MCF 10A (cell line): ENCODE measurements at regions not wholly inside any gene's neighbourhood (a gene's known extent, or its start where the extent isn't known, plus 50 kb on each side); places are given as distances from the start of the nearest gene placed in this dataset.
A peak's percentile ranks its signal among the peaks of the same experiment; 100 is the strongest.

ENCODE experiments used
- BruUV-seq: library from RNA; stranded (reverse); fragments of 400-500 nt; replicated peaks from 2 replicates; lab custom pipeline; 2021; lab: Mats Ljungman, UMichigan
- CTCF ChIA-PET: fragments of 300-600 bp; sonication (Branson Sonifier 250); formaldehyde crosslinking; extraction: SDS; loops from one replicate; lab custom pipeline; 2021; ENCODE audit warnings: antibody characterized with exemption, inconsistent platforms; lab: Yijun Ruan, JAX
- POLR2A ChIA-PET: fragments of 300-600, 350-650 bp; sonication (Branson Sonifier 250); formaldehyde crosslinking; extraction: SDS; loops from one replicate; lab custom pipeline; 2020; ENCODE audit warnings: antibody characterized with exemption, inconsistent platforms; lab: Yijun Ruan, JAX
- DNase-seq: peaks from one replicate; pipeline ENCODE4 v3.0.0-alpha.2; 2018; ENCODE audit not compliant: unreplicated experiment
- H3K27ac Mint-ChIP-seq: one replicate; pipeline ENCODE4 v1.8.0; 2022; ENCODE audit warnings: mild to moderate bottlenecking, low read depth, mixed read lengths; ENCODE audit not compliant: unreplicated experiment
- H3K27me3 Mint-ChIP-seq: one replicate; pipeline ENCODE4 v1.8.0; 2022; ENCODE audit warnings: mixed read lengths; ENCODE audit not compliant: insufficient read depth, unreplicated experiment
- H3K36me3 Mint-ChIP-seq: one replicate; pipeline ENCODE4 v1.8.0; 2022; ENCODE audit warnings: mild to moderate bottlenecking, moderate library complexity, mixed read lengths; ENCODE audit not compliant: insufficient read depth, unreplicated experiment
- H3K4me1 Mint-ChIP-seq: one replicate; pipeline ENCODE4 v1.8.0; 2022; ENCODE audit warnings: mixed read lengths; ENCODE audit not compliant: insufficient read depth, unreplicated experiment
- H3K4me3 Mint-ChIP-seq: one replicate; pipeline ENCODE4 v1.8.0; 2022; ENCODE audit warnings: mild to moderate bottlenecking, moderate library complexity, mixed read lengths; ENCODE audit not compliant: unreplicated experiment
- H3K9me3 Mint-ChIP-seq: one replicate; pipeline ENCODE4 v1.8.0; 2022; ENCODE audit warnings: mixed read lengths; ENCODE audit not compliant: unreplicated experiment
- CTCF ChIP-seq: fragments of 200-600 bp; IDR thresholded peaks from one replicate; pipeline ENCODE4 v1.8.0; 2022; ENCODE audit warnings: antibody characterized with exemption, mild to moderate bottlenecking; ENCODE audit not compliant: unreplicated experiment
- intact Hi-C: fragments of 100-400 bp; cut with micrococcal nuclease; formaldehyde crosslinking; loops from 2 replicates; pipeline ENCODE4 v1.14.1; 2022

- ChIA-PET CTCF (interaction anchor here (0.8 to 0.9 kb wide), 3 partner anchors 27 to 33 kb away, joined by 3 to 4 read pairs (median 3); no protein-coding TSS in a partner anchor), POLR2A (interaction anchor here (0.6 to 4.3 kb wide), 32 partner anchors 10 to 1400 kb away, joined by 3 to 85 read pairs (median 4); partner anchors contain the start of genes ARID1B and TFB1M)
- no peaks in the 10 kb centered on the region for H3K27me3 Mint-ChIP-seq
- H3K4me3 Mint-ChIP-seq = peak overlapping the region; percentile 74
- peak overlapping the region; percentile 61 for H3K27ac Mint-ChIP-seq
- H3K36me3 Mint-ChIP-seq = no peaks in the 10 kb centered on the region
- peak; percentile 70 for DNase-seq
- TF ChIP-seq CTCF = no peak
- BruUV-seq = no TSS peak
- intact Hi-C loops = loop anchor here (1.0 to 5.0 kb wide), 7 partner anchors 33 to 1370 kb away; partner anchors contain the start of gene ARID1B
- H3K9me3 Mint-ChIP-seq = no peaks in the 10 kb centered on the region
- H3K4me1 Mint-ChIP-seq = peaks cover 8% of the 10 kb centered on the region
These were observed 90.0 kb upstream of the ARID1B start for GRCh38 chr6:156686995-156687788.

- peak; percentile 35 for TF ChIP-seq CTCF
- intact Hi-C loops = loop anchor here (1.0 to 5.0 kb wide), 5 partner anchors 122 to 1369 kb away; no protein-coding TSS in a partner anchor
- Mint-ChIP-seq H3K36me3 (no peaks in the 10 kb centered on the region), H3K4me3 (peak overlapping the region; percentile 74), H3K4me1 (peaks cover 8% of the 10 kb centered on the region), H3K27me3 (no peaks in the 10 kb centered on the region), H3K9me3 (no peaks in the 10 kb centered on the region), H3K27ac (peak overlapping the region; percentile 61)
- BruUV-seq = TSS peak; percentile 99
- no peak for DNase-seq
- ChIA-PET CTCF (interaction anchor here (0.6 to 1.5 kb wide), 10 partner anchors 11 to 1481 kb away, joined by 3 to 6 read pairs (median 3); no protein-coding TSS in a partner anchor), POLR2A (interaction anchor here (0.6 to 4.3 kb wide), 34 partner anchors 10 to 1400 kb away, joined by 3 to 85 read pairs (median 4); partner anchors contain the start of genes ARID1B and TFB1M)
These were observed 90.7 kb upstream of the ARID1B start for GRCh38 chr6:156686301-156686994.

GRCh38 chr6:156685823-156686222 lies 91.4 kb upstream of the ARID1B start:
- BruUV-seq = no TSS peak
- intact Hi-C loops = loop anchor here (1.0 to 5.0 kb wide), 5 partner anchors 122 to 1369 kb away; no protein-coding TSS in a partner anchor
- CTCF ChIA-PET = interaction anchor here (0.7 to 1.5 kb wide), 7 partner anchors 12 to 1480 kb away, joined by 3 to 6 read pairs (median 3); no protein-coding TSS in a partner anchor
- Mint-ChIP-seq H3K36me3 (no peaks in the 10 kb centered on the region), H3K27me3 (no peaks in the 10 kb centered on the region), H3K4me1 (peaks cover 8% of the 10 kb centered on the region), H3K4me3 (peak overlapping the region; percentile 74), H3K9me3 (no peaks in the 10 kb centered on the region), H3K27ac (no peak overlapping the region)
- POLR2A ChIA-PET = interaction anchor here (0.7 to 4.3 kb wide), 23 partner anchors 12 to 1371 kb away, joined by 3 to 85 read pairs (median 4); partner anchors contain the start of genes ARID1B and TFB1M
- TF ChIP-seq CTCF = no peak
- no peak for DNase-seq
